NCI-H226 (cell line): ENCODE measurements at regions not wholly inside any gene's neighbourhood (a gene's known extent, or its start where the extent isn't known, plus 50 kb on each side); places are given as distances from the start of the nearest gene placed in this dataset.
"Not testable (repeated sequence)": the region's sequence is repeated elsewhere in the genome, so short reads cannot be mapped to it uniquely, and the experiment has no call there.

Source experiments
- DNase-seq: peaks from one replicate; pipeline ENCODE4 v3.0.0-alpha.2; 2015

DNA sequence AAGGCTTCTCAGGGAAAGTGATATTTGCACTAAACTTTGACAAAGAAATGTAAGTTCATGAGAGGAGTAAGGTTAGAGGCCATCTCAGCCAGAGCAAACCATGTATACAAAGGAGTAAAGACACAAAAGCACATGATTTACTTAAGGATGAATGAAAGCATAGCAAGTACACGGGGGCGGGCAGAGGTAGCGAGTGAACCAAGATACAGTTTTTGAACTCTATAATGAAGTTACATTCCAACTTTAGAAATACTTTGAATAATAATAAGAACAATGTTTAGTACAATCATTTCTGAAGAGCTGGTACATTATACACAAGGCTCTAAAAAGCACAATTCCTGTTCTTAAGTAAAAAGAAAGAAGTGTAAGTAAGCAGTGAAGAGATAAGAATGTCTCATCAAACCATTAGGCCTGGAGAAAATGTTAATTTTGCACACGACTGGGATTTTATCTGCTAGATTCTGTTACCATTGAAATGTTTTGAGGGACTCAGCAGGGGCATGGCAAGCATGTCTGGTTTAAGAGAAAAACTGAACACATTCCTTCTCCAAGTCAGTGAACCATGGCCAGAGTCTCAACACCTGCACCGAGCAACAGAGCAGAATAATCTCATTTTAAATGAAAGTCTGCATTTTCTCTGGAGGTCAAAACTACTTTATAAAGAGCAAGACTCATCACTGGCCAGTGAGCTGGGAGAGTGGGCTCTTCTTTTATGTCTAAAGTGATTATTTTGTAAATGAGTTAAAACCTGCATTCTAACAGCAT lies 147.6 kb upstream of the TRPM3 start:
- DNase-seq: no peak

GRCh38 chr9:71263451-71263850 lies 142.0 kb upstream of the TRPM3 start:
- no peak for DNase-seq

DNA sequence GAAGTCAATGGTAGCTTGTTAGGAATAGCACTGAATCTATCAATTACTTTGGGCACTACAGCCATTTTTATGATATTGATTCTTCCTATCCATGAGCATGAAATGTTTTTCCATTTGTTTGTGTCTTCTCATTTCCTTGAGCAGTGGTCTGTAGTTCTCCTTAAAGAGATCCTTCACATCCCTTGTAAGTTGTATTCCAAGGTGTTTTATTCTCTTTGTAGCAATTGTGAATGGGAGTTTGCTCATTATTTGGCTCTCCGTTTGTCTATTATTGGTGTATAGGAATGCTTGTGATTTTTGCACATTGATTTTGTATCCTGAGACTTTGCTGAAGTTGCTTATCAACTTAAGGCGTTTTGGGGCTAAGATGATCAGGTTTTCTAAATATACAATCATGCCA lies 139.0 kb upstream of the TRPM3 start:
- DNase-seq: not testable (repeated sequence)

GRCh38 chr9:71254592-71255277 lies 133.3 kb upstream of the TRPM3 start:
- no peak for DNase-seq

DNA sequence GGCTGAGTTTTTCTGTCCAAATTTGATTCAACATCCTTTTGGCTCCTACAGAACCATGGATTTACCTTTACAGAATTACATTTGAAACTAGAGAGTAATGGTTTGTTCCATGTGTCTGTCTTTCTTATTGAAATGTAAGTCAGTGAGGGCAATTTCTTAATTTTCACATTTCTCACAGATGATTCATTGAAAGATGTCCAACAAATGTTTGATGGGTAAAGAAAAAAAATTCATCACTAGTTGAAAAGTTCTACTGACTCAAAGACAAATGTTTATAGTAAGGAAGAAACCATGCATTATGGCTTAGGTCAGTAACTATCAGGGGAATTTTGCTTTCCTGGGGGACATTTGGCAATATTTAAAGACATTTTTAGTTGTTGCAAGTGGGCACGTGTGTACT lies 131.6 kb upstream of the TRPM3 start:
- DNase-seq: no peak

GRCh38 chr9:71250581-71250980 lies 129.2 kb upstream of the TRPM3 start:
- no peak for DNase-seq

- peak; percentile 31 for DNase-seq
These were observed 128.4 kb upstream of the TRPM3 start for GRCh38 chr9:71249729-71250317.

GRCh38 chr9:71245651-71246050 lies 124.2 kb upstream of the TRPM3 start:
- DNase-seq: no peak

- no peak for DNase-seq
These were observed 122.5 kb upstream of the TRPM3 start for GRCh38 chr9:71243951-71244350.

- no peak for DNase-seq
These were observed 120.7 kb upstream of the TRPM3 start for GRCh38 chr9:71242081-71242480.

DNA sequence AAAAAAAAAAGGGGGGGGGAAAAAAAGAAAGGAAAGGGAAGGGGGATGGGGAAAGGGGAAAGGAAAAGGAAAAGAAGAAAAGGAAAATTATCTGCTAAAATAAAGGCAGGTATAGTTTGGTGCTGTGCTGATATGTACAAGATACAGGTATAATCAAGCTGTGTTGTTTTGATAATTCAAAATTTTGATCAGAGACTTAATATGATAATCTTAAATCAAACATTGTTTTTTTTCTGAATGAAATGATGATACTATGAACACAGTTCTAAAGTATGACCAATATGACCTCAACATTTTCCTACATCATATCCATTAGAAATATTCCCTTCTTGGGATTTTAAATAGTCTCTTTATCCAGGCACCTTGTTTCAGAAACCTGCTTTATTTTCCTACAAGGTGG lies 115.6 kb upstream of the TRPM3 start:
- no peak for DNase-seq

DNA sequence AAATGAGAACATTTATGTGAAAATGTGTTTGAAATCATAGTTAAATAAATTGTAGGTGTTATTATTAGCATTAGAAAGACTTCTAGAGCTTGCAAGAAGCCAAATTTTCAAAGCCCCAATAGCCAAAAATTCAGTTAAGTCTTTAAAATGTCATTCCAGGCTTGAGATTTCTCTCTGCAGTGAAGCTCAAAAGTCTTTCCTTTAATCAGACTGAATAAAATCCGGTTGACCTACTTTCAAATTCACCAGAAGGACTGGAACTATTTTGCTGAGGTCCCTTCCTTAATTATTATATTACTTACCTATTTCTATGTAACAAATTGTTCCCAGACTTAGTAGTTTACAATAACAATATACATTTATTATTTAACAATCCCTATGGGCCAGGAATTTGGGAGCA lies 112.2 kb upstream of the TRPM3 start:
- DNase-seq: no peak

DNA sequence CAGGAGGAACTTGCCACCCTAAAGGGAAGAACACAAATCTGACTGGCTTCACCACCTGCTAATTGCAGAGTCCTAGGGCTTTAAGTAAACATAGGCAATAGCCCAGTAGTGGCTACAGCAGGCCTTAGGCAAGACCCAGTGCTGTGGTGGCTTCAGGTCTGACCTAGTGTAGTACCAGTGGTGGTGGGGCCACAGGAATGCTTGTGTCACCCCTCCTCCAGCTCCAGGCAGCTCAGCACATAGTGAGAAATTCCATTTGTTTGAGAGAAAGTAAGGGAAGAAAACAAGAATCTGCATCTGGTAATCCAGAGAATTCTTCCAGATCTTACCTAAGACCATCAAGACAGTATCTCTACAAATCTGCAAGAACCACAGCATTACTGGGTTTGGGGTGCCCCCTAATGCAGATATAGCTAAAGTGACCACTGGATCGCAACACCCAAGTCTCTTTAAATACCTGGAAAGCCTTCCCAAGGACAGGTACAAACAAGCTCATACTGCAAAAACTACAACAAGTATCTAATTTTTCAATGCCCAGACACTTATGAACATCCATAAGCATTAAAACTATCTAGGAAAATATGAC lies 102.6 kb upstream of the TRPM3 start:
- DNase-seq: no peak

DNA sequence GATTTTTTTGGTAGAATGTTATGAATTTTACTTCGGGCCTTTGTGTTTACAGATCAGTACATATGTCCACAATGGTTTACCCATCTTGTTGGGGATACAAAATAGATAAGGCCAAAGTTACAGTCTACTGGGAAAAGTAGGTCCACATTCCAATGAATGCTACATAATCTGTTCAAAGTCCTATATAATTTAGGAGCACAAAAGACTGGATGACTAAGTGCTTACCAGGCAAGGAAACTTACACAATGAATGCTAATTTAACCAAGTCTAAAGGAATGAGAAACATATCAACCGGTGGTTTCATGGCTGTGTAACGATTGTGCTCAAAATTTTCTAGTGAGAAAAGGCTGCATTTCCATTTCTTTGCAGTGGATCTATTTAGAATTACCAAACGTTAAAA lies 97.4 kb upstream of the TRPM3 start:
- DNase-seq: no peak

DNA sequence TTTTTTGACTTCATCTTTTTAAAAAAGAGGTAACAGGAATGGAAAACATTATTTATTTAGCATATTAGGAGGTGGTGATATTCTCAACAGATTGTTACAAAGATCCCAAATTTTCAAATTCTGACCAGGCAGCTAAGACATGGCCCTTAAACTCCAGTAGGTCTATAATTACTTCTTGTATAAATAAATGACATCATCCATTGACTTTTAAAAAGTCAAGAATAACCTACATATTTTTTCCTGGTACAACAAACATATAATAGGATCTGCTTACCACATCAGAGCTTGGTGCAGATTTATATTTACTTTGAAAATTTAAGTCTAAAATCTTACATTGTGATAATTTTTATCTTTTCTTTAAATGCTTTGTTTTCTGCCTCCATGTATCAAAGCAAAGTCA lies 92.2 kb upstream of the TRPM3 start:
- no peak for DNase-seq

GRCh38 chr9:71210326-71210725 lies 88.9 kb upstream of the TRPM3 start:
- DNase-seq: no peak

GRCh38 chr9:71209890-71210289 lies 88.5 kb upstream of the TRPM3 start:
- DNase-seq: no peak

- no peak for DNase-seq
These were observed 81.5 kb upstream of the TRPM3 start for GRCh38 chr9:71202931-71203330.

GRCh38 chr9:71191708-71192107 lies 70.3 kb upstream of the TRPM3 start:
- DNase-seq: no peak

- no peak for DNase-seq
These were observed 61.8 kb upstream of the TRPM3 start for GRCh38 chr9:71183251-71183650.

GRCh38 chr9:71179183-71179582 lies 57.8 kb upstream of the TRPM3 start:
- DNase-seq: no peak

DNA sequence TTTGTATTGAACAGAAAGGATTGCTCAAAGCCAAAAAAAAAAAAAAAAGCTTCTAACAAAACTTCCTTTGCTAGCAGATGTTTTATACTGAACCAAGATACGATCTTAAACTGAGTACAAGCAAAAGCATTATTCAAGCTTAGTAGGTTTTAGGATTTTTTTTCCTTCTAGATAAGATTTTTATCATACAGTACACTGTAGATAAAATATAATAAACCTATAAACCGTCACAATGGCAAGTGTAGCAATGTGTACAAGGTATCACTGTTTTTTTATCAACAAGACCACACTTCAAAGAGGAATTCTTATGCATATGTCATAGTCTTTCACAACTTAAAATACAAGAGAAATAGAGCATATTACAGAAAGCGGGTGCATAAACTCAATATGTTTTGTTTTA lies 56.5 kb upstream of the TRPM3 start:
- no peak for DNase-seq

DNA sequence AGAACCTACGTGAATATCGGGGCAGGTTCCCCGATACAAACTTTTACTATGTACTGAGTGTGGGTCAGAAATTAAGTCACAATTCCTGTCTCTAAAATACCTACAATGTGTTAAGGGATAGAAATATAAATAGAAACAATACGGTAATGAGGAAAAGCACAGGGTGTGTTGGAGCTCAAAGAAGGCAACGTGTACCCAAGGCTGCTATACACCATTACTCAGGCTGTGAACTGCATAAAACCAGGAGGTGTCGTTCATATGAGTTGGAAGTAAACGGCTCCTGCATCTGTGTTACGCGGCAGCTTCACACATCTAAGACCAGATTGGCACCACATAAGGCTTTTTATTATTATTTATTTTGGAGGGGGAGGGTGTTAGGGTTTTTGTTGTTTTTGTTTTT lies 50.1 kb upstream of the TRPM3 start:
- no peak for DNase-seq
